ENCODE measurements at regions not wholly inside any gene's neighbourhood (a gene's known extent, or its start where the extent isn't known, plus 50 kb on each side); places are given as distances from the start of the nearest gene placed in this dataset.
"Not testable (repeated sequence)": the region's sequence is repeated elsewhere in the genome, so short reads cannot be mapped to it uniquely, and the experiment has no call there.

- peak overlapping the region; percentile 77 for H3K4me2 ChIP-seq (ENCODE audit: low read length)
- no peaks in the 10 kb centered on the region for H3K4me1 ChIP-seq (ENCODE audit: control insufficient read depth, insufficient read depth, low read length)
- no peaks in the 10 kb centered on the region for H3K9me3 ChIP-seq (replicated peaks; ENCODE audit: low read length)
- H3K36me3 ChIP-seq (ENCODE audit: insufficient read depth, low read length) = no peaks in the 10 kb centered on the region
- H3K27me3 ChIP-seq (ENCODE audit: control insufficient read depth, insufficient read depth, low read length) = peaks cover 29% of the 10 kb centered on the region
- H3K9ac ChIP-seq (ENCODE audit: low read depth, low read length) = no peak overlapping the region
- no peak overlapping the region for H3K4me3 ChIP-seq (ENCODE audit: low read length)
These were observed 126.8 kb upstream of the CXorf66 start for GRCh38 chrX:140092121-140092520.

GRCh38 chrX:140091125-140091886 is 126.0 kb upstream of the CXorf66 start:
- Histone ChIP-seq H3K4me3 (ENCODE audit: low read length) (peak overlapping the region; percentile 63), H3K9me3 (replicated peaks; ENCODE audit: low read length) (no peaks in the 10 kb centered on the region), H3K36me3 (ENCODE audit: insufficient read depth, low read length) (no peaks in the 10 kb centered on the region), H3K27me3 (ENCODE audit: control insufficient read depth, insufficient read depth, low read length) (peaks cover 29% of the 10 kb centered on the region), H3K4me2 (ENCODE audit: low read length) (peak overlapping the region; percentile 77), H3K9ac (ENCODE audit: low read depth, low read length) (no peak overlapping the region), H3K4me1 (ENCODE audit: control insufficient read depth, insufficient read depth, low read length) (no peaks in the 10 kb centered on the region)

DNA sequence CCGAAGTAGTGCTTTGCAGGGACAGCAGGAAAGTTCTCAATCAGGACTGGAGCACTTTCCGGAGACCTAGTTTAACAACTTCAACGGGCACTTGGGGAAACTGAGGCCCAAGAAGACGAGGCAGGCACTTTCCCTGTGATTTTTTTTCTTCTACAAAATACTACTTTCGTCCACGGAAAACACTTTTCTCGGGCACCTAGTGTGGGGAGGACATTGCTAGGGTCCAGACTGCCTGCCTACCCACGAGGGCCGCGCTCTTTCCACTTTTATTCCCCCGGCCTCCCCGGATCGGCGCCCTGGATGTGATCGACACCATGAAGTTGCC is 125.4 kb upstream of the CXorf66 start:
- Histone ChIP-seq H3K9ac (ENCODE audit: low read depth, low read length) (no peak overlapping the region), H3K4me3 (ENCODE audit: low read length) (peak overlapping the region; percentile 63), H3K27me3 (ENCODE audit: control insufficient read depth, insufficient read depth, low read length) (peaks cover 29% of the 10 kb centered on the region), H3K4me1 (ENCODE audit: control insufficient read depth, insufficient read depth, low read length) (no peaks in the 10 kb centered on the region), H3K4me2 (ENCODE audit: low read length) (peak overlapping the region; percentile 77), H3K9me3 (replicated peaks; ENCODE audit: low read length) (no peaks in the 10 kb centered on the region), H3K36me3 (ENCODE audit: insufficient read depth, low read length) (no peaks in the 10 kb centered on the region)

GRCh38 chrX:140088438-140088837 is 123.1 kb upstream of the CXorf66 start:
- no peaks in the 10 kb centered on the region for H3K9me3 ChIP-seq (replicated peaks; ENCODE audit: low read length)

DNA sequence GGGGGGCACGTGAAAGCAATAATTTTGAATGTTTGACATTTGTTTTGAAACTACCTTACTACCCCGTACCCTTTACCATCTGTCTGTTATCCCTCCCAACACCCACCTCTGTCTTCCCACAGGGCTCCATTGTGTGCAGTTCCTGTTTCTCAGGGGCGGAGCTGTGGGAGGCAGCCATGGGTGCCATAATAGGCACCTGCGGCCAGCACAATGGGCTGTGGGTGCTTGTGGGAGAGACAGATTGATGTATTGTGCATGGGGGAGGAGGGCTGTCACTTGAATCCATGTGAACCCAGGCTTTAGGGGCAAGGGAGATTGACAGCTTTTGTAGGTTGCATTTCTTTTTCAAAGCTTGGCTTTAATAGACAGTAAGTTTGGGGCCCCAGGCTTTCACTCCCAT is 122.6 kb upstream of the CXorf66 start:
- Histone ChIP-seq H3K9ac (ENCODE audit: low read depth, low read length) (no peak overlapping the region), H3K4me3 (ENCODE audit: low read length) (no peak overlapping the region), H3K4me2 (ENCODE audit: low read length) (no peak overlapping the region), H3K27me3 (ENCODE audit: control insufficient read depth, insufficient read depth, low read length) (peaks cover 29% of the 10 kb centered on the region), H3K9me3 (replicated peaks; ENCODE audit: low read length) (no peaks in the 10 kb centered on the region), H3K36me3 (ENCODE audit: insufficient read depth, low read length) (no peaks in the 10 kb centered on the region), H3K4me1 (ENCODE audit: control insufficient read depth, insufficient read depth, low read length) (no peaks in the 10 kb centered on the region)

More at GRCh38 chrX:140088438-140088837, 123.1 kb upstream of the CXorf66 start:
- Histone ChIP-seq H3K4me3 (ENCODE audit: low read length) (no peak overlapping the region), H3K27me3 (ENCODE audit: control insufficient read depth, insufficient read depth, low read length) (peaks cover 29% of the 10 kb centered on the region), H3K36me3 (ENCODE audit: insufficient read depth, low read length) (no peaks in the 10 kb centered on the region), H3K9ac (ENCODE audit: low read depth, low read length) (no peak overlapping the region), H3K4me2 (ENCODE audit: low read length) (no peak overlapping the region), H3K4me1 (ENCODE audit: control insufficient read depth, insufficient read depth, low read length) (no peaks in the 10 kb centered on the region)

- Histone ChIP-seq H3K4me3 (ENCODE audit: low read length) (no peak overlapping the region), H3K4me1 (ENCODE audit: control insufficient read depth, insufficient read depth, low read length) (no peaks in the 10 kb centered on the region), H3K36me3 (ENCODE audit: insufficient read depth, low read length) (no peaks in the 10 kb centered on the region), H3K9ac (ENCODE audit: low read depth, low read length) (no peak overlapping the region), H3K9me3 (replicated peaks; ENCODE audit: low read length) (no peaks in the 10 kb centered on the region), H3K4me2 (ENCODE audit: low read length) (no peak overlapping the region), H3K27me3 (ENCODE audit: control insufficient read depth, insufficient read depth, low read length) (peaks cover 23% of the 10 kb centered on the region)
These were observed 121.4 kb upstream of the CXorf66 start for GRCh38 chrX:140086691-140087090.

DNA sequence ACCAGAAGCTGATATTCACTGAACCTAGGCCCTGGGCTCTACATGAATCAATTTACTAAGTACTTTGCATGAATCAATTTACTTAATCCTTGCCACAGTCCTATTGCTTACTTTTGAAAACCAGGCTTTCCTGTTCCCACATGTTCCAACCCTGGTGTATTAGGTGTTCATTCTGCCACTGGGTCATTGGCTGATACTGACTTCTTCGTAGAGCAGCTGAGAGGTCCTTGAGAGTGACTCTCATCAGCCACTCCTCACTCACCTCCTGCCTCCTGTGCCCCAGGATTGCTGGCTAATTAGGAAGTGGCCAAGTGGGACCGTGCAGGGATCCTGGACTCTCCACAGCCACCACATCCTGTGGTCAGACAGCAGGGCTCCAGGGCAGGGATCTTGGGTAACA is 109.5 kb upstream of the CXorf66 start:
- H3K9ac ChIP-seq (ENCODE audit: low read depth, low read length); H3K4me2 ChIP-seq (ENCODE audit: low read length); H3K4me3 ChIP-seq (ENCODE audit: low read length); H3K4me1 ChIP-seq (ENCODE audit: control insufficient read depth, insufficient read depth, low read length); H3K27me3 ChIP-seq (ENCODE audit: control insufficient read depth, insufficient read depth, low read length); H3K9me3 ChIP-seq (replicated peaks; ENCODE audit: low read length); H3K36me3 ChIP-seq (ENCODE audit: insufficient read depth, low read length): not testable (repeated sequence)

GRCh38 chrX:140071037-140071436 is 105.7 kb upstream of the CXorf66 start:
- H3K9me3 ChIP-seq (replicated peaks; ENCODE audit: low read length) = no peaks in the 10 kb centered on the region
- no peaks in the 10 kb centered on the region for H3K4me1 ChIP-seq (ENCODE audit: control insufficient read depth, insufficient read depth, low read length)
- no peaks in the 10 kb centered on the region for H3K36me3 ChIP-seq (ENCODE audit: insufficient read depth, low read length)
- no peak overlapping the region for H3K9ac ChIP-seq (ENCODE audit: low read depth, low read length)
- H3K4me2 ChIP-seq (ENCODE audit: low read length) = no peak overlapping the region
- H3K4me3 ChIP-seq (ENCODE audit: low read length) = no peak overlapping the region
- no peaks in the 10 kb centered on the region for H3K27me3 ChIP-seq (ENCODE audit: control insufficient read depth, insufficient read depth, low read length)

- no peaks in the 10 kb centered on the region for H3K36me3 ChIP-seq (ENCODE audit: insufficient read depth, low read length)
- H3K9ac ChIP-seq (ENCODE audit: low read depth, low read length) = no peak overlapping the region
- H3K27me3 ChIP-seq (ENCODE audit: control insufficient read depth, insufficient read depth, low read length) = no peaks in the 10 kb centered on the region
- no peak overlapping the region for H3K4me3 ChIP-seq (ENCODE audit: low read length)
- no peaks in the 10 kb centered on the region for H3K9me3 ChIP-seq (replicated peaks; ENCODE audit: low read length)
- H3K4me2 ChIP-seq (ENCODE audit: low read length) = no peak overlapping the region
- H3K4me1 ChIP-seq (ENCODE audit: control insufficient read depth, insufficient read depth, low read length) = no peaks in the 10 kb centered on the region
These were observed 100.8 kb upstream of the CXorf66 start for GRCh38 chrX:140065961-140066662.

DNA sequence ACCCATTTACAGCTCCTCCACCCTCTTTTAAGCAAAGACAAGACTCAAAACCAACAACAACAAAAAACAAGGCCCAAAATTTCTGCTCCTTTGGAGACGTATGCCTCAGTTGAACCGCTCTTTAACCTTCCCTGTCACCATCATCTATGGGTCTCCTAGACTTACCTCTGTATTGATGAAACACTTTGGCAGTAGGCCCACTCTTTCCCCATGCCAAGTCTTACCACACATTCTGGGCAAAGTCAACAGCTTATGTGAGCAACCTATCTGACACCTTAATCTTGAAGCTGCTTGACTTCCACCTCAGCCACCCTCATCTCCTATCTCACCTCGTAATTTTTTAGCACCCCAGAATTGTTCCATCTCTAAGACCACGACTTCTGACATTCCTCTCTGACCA is 99.7 kb upstream of the CXorf66 start:
- H3K4me3 ChIP-seq (ENCODE audit: low read length) = no peak overlapping the region
- H3K9me3 ChIP-seq (replicated peaks; ENCODE audit: low read length) = no peaks in the 10 kb centered on the region
- no peaks in the 10 kb centered on the region for H3K4me1 ChIP-seq (ENCODE audit: control insufficient read depth, insufficient read depth, low read length)
- no peaks in the 10 kb centered on the region for H3K36me3 ChIP-seq (ENCODE audit: insufficient read depth, low read length)
- H3K9ac ChIP-seq (ENCODE audit: low read depth, low read length) = no peak overlapping the region
- no peak overlapping the region for H3K4me2 ChIP-seq (ENCODE audit: low read length)
- H3K27me3 ChIP-seq (ENCODE audit: control insufficient read depth, insufficient read depth, low read length) = no peaks in the 10 kb centered on the region

DNA sequence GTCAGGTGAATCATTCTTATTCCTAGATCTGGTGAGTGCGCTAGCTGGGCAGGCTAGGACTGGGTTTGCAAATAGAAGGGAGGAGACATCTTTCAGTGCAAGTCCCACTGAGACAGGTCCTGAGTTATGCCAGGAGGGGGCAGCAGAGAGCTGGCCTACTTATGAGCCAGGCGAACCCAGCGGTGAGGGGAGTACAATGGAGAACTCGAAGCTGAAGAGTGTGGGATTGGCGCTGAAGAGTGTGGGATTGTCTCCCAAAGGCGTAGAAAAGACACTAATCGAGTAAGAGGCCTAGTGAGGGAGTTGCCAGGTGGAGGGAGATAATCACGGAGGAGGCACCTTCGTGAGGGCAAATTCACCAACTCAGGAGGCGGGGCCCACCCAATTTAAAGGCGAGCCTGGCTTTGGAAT is 91.7 kb upstream of the CXorf66 start:
- no peak overlapping the region for H3K9ac ChIP-seq (ENCODE audit: low read depth, low read length)
- H3K36me3 ChIP-seq (ENCODE audit: insufficient read depth, low read length) = no peaks in the 10 kb centered on the region
- H3K4me3 ChIP-seq (ENCODE audit: low read length) = no peak overlapping the region
- peaks cover 3% of the 10 kb centered on the region for H3K27me3 ChIP-seq (ENCODE audit: control insufficient read depth, insufficient read depth, low read length)
- no peaks in the 10 kb centered on the region for H3K4me1 ChIP-seq (ENCODE audit: control insufficient read depth, insufficient read depth, low read length)
- H3K9me3 ChIP-seq (replicated peaks; ENCODE audit: low read length) = no peaks in the 10 kb centered on the region
- H3K4me2 ChIP-seq (ENCODE audit: low read length) = no peak overlapping the region

DNA sequence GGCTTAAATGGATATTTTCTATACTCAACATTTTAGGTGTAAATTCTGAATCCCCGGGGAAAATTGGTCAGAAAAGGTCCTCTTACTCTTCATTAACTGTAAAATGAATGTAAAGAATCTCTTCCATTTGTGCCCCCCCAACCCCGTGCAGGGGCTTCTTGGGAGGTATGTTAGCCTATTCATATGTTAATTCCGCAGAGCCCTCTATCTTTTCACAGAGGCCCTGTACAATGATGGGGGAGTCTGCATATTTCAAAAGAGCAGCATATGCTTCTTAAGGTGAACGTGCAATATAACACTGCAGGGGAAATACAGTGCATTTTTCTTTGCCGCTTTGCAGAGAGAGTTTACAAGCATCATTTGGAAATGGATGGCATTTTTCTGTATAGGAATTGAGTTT is 88.5 kb upstream of the CXorf66 start:
- Histone ChIP-seq H3K4me3 (ENCODE audit: low read length) (no peak overlapping the region), H3K4me2 (ENCODE audit: low read length) (no peak overlapping the region), H3K4me1 (ENCODE audit: control insufficient read depth, insufficient read depth, low read length) (no peaks in the 10 kb centered on the region), H3K27me3 (ENCODE audit: control insufficient read depth, insufficient read depth, low read length) (peaks cover 3% of the 10 kb centered on the region), H3K9ac (ENCODE audit: low read depth, low read length) (no peak overlapping the region), H3K36me3 (ENCODE audit: insufficient read depth, low read length) (no peaks in the 10 kb centered on the region), H3K9me3 (replicated peaks; ENCODE audit: low read length) (no peaks in the 10 kb centered on the region)

Measured in skeletal muscle satellite cell (primary cell).